HG03108 (cell line): ENCODE measurements at regions not wholly inside any gene's neighbourhood (a gene's known extent, or its start where the extent isn't known, plus 50 kb on each side); places are given as distances from the start of the nearest gene placed in this dataset.

Experiments used
- ATAC-seq: cut with Tn5 transposase; IDR thresholded peaks from one replicate; pipeline ENCODE4 v1.9.1; 2021; ENCODE audit warnings: moderate library complexity; ENCODE audit not compliant: unreplicated experiment

GRCh38 chr2:16262526-16263178 is 322.3 kb downstream of the MYCN start:
- ATAC-seq: no peak

- ATAC-seq: no peak
These were observed 321.4 kb downstream of the MYCN start for GRCh38 chr2:16261791-16262190.

- no peak for ATAC-seq
These were observed 320.7 kb downstream of the MYCN start for GRCh38 chr2:16261071-16261470.

GRCh38 chr2:16260041-16260830 is 319.9 kb downstream of the MYCN start:
- no peak for ATAC-seq

- no peak for ATAC-seq
These were observed 318.7 kb downstream of the MYCN start for GRCh38 chr2:16259010-16259409.

GRCh38 chr2:16258350-16258749 is 318.0 kb downstream of the MYCN start:
- no peak for ATAC-seq

GRCh38 chr2:16257322-16258028 is 317.1 kb downstream of the MYCN start:
- ATAC-seq: no peak

- no peak for ATAC-seq
These were observed 316.4 kb downstream of the MYCN start for GRCh38 chr2:16256601-16257321.

GRCh38 chr2:16255120-16255519 is 314.8 kb downstream of the MYCN start:
- ATAC-seq: no peak

- ATAC-seq: no peak
These were observed 314.1 kb downstream of the MYCN start for GRCh38 chr2:16254356-16254965.

GRCh38 chr2:16253291-16253690 is 312.9 kb downstream of the MYCN start:
- no peak for ATAC-seq

GRCh38 chr2:16252891-16253290 is 312.5 kb downstream of the MYCN start:
- no peak for ATAC-seq

- ATAC-seq: no peak
These were observed 311.9 kb downstream of the MYCN start for GRCh38 chr2:16252251-16252650.

GRCh38 chr2:16251511-16252225 is 311.3 kb downstream of the MYCN start:
- no peak for ATAC-seq

GRCh38 chr2:16250886-16251285 is 310.5 kb downstream of the MYCN start:
- no peak for ATAC-seq

GRCh38 chr2:16250466-16250865 is 310.1 kb downstream of the MYCN start:
- no peak for ATAC-seq

- ATAC-seq: no peak
These were observed 309.7 kb downstream of the MYCN start for GRCh38 chr2:16250056-16250425.

- ATAC-seq: no peak
These were observed 309.1 kb downstream of the MYCN start for GRCh38 chr2:16249246-16250055.

GRCh38 chr2:16248571-16249105 is 308.3 kb downstream of the MYCN start:
- no peak for ATAC-seq
